Hepatocyte (in vitro differentiated cells): ENCODE measurements at regions not wholly inside any gene's neighbourhood (a gene's known extent, or its start where the extent isn't known, plus 50 kb on each side); places are given as distances from the start of the nearest gene placed in this dataset.

Source experiments
- DNase-seq: peaks from one replicate; pipeline ENCODE4 v3.0.0-alpha.2; 2016; ENCODE audit warnings: low spot score
- H2AFZ ChIP-seq: fragments of 200-600 bp; sonication (generic); 2 replicates; pipeline ENCODE4 v1.6.0; 2016; ENCODE audit warnings: antibody characterized with exemption, mild to moderate bottlenecking
- H3K27ac ChIP-seq: fragments of 200-600 bp; sonication (generic); 2 replicates; pipeline ENCODE4 v1.5.1; 2016; ENCODE audit warnings: mild to moderate bottlenecking
- H3K27me3 ChIP-seq: fragments of 200-600 bp; sonication (generic); 2 replicates; pipeline ENCODE4 v1.6.1; 2016
- H3K36me3 ChIP-seq: fragments of 200-600 bp; sonication (generic); replicated peaks from 2 replicates; pipeline ENCODE4 v1.5.1; 2016; ENCODE audit warnings: low read depth; ENCODE audit not compliant: insufficient read depth
- H3K4me1 ChIP-seq: fragments of 200-600 bp; sonication (generic); 2 replicates; pipeline ENCODE4 v1.5.1; 2016; ENCODE audit warnings: mild to moderate bottlenecking, moderate library complexity; ENCODE audit not compliant: insufficient read depth
- H3K4me2 ChIP-seq: fragments of 200-600 bp; sonication (generic); 2 replicates; pipeline ENCODE4 v1.6.0; 2016
- H3K4me3 ChIP-seq: fragments of 200-600 bp; sonication (generic); 2 replicates; pipeline ENCODE4 v1.5.1; 2016; ENCODE audit warnings: mild to moderate bottlenecking
- H3K79me2 ChIP-seq: fragments of 200-600 bp; sonication (generic); 2 replicates; pipeline ENCODE4 v1.6.0; 2017; ENCODE audit warnings: mild to moderate bottlenecking
- H3K9me2 ChIP-seq: fragments of 200-600 bp; sonication (generic); replicated peaks from 2 replicates; pipeline ENCODE4 v1.6.0; 2017; ENCODE audit warnings: mild to moderate bottlenecking; ENCODE audit not compliant: insufficient read depth
- H3K9me3 ChIP-seq: fragments of 200-600 bp; sonication (generic); 2 replicates; pipeline ENCODE4 v1.5.1; 2016; ENCODE audit warnings: low read depth, mild to moderate bottlenecking
- H4K20me1 ChIP-seq: fragments of 200-600 bp; sonication (generic); 2 replicates; pipeline ENCODE4 v1.6.0; 2016; ENCODE audit warnings: mild to moderate bottlenecking; ENCODE audit not compliant: insufficient read depth, poor library complexity, severe bottlenecking
- EZH2 ChIP-seq: fragments of 200-600 bp; sonication (generic); IDR thresholded peaks from 2 replicates; pipeline ENCODE4 v1.6.1; 2016; ENCODE audit warnings: antibody characterized with exemption, mild to moderate bottlenecking, borderline replicate concordance
- EZH2phosphoT487 ChIP-seq: fragments of 200-600 bp; sonication (generic); IDR thresholded peaks from one replicate; pipeline ENCODE4 v1.6.1; 2018; ENCODE audit warnings: antibody characterized with exemption, mild to moderate bottlenecking, low read depth, moderate library complexity; ENCODE audit not compliant: unreplicated experiment, severe bottlenecking
- WGBS: methylation state at CpG from one replicate; pipeline ENCODE4 v1.1.6; 2016; ENCODE audit warnings: low lambda C conversion rate; ENCODE audit errors: missing lambda C conversion rate; 5-methylcytosine and 5-hydroxymethylcytosine counted together
- TF ChIP-seq, protein P1 (sequence below): fragments of 200-600 bp; sonication (generic); IDR thresholded peaks from 2 replicates; pipeline ENCODE4 v1.5.1; 2016; ENCODE audit warnings: antibody characterized with exemption, mild to moderate bottlenecking; ENCODE audit not compliant: poor library complexity

DNA sequence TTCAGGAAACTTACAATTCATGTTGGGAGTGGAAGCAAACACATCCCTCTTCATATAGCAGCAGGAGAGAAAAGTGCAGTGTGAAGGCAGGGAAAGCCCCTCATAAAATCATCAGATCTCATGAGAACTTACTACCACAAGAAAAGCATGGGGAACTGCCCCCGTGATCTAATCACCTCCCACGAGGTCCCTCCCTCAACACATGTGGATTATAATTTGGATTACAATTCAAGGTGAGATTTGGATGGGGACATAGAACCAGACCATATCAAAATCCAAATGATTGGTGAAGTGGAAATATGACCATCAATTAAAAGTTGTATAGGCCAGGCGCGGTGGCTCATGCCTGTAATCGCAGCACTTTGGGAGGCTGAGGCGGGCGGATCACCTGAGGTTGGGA lies 1268.0 kb downstream of the JRKL start:
- no peak for DNase-seq
- Histone ChIP-seq H3K27me3 (no peaks in the 10 kb centered on the region), H3K36me3 (no peaks in the 10 kb centered on the region), H3K9me2 (no peaks in the 10 kb centered on the region), H2AFZ (no peak overlapping the region), H3K27ac (no peak overlapping the region), H3K4me1 (no peaks in the 10 kb centered on the region), H3K79me2 (no peaks in the 10 kb centered on the region), H4K20me1 (no peaks in the 10 kb centered on the region), H3K4me2 (no peak overlapping the region), H3K4me3 (no peak overlapping the region), H3K9me3 (no peaks in the 10 kb centered on the region)
- TF ChIP-seq EZH2phosphoT487: no peak
- no peak for TF ChIP-seq EZH2
- TF ChIP-seq, protein P1, sequence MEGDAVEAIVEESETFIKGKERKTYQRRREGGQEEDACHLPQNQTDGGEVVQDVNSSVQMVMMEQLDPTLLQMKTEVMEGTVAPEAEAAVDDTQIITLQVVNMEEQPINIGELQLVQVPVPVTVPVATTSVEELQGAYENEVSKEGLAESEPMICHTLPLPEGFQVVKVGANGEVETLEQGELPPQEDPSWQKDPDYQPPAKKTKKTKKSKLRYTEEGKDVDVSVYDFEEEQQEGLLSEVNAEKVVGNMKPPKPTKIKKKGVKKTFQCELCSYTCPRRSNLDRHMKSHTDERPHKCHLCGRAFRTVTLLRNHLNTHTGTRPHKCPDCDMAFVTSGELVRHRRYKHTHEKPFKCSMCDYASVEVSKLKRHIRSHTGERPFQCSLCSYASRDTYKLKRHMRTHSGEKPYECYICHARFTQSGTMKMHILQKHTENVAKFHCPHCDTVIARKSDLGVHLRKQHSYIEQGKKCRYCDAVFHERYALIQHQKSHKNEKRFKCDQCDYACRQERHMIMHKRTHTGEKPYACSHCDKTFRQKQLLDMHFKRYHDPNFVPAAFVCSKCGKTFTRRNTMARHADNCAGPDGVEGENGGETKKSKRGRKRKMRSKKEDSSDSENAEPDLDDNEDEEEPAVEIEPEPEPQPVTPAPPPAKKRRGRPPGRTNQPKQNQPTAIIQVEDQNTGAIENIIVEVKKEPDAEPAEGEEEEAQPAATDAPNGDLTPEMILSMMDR: no peak
- 79% methylated on average over 7 of the region's 7 CpGs for WGBS

DNA sequence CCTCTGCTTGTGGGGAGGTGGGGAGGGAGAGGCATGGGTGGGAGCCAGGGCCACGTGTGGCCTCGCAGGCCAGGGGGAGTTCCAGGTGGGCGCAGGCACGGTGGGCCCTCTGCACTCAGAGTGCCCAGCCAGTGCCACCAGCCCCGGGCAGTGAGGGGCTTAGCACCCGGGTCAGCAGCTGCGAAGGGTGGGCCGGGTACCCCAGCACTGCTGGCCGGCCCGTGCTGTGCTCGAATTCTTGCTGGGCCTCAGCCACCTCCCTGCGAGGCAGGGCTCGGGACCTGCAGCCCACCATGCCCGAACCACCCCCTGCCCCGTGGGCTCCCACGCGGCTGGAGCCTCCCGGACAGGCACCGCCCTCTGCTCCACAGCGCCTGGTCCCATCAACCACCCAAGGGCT lies 1277.2 kb downstream of the JRKL start:
- Histone ChIP-seq H3K79me2 (no peaks in the 10 kb centered on the region), H3K27ac (no peak overlapping the region), H3K4me2 (no peak overlapping the region), H4K20me1 (no peaks in the 10 kb centered on the region), H3K4me1 (no peaks in the 10 kb centered on the region), H2AFZ (no peak overlapping the region), H3K27me3 (no peaks in the 10 kb centered on the region), H3K9me3 (no peaks in the 10 kb centered on the region), H3K4me3 (no peak overlapping the region), H3K36me3 (no peaks in the 10 kb centered on the region), H3K9me2 (no peaks in the 10 kb centered on the region)
- no peak for DNase-seq
- TF ChIP-seq EZH2phosphoT487 (no peak), EZH2 (no peak)
- TF ChIP-seq, protein P1: no peak
- 95% methylated on average over 14 of the region's 20 CpGs for WGBS

DNA sequence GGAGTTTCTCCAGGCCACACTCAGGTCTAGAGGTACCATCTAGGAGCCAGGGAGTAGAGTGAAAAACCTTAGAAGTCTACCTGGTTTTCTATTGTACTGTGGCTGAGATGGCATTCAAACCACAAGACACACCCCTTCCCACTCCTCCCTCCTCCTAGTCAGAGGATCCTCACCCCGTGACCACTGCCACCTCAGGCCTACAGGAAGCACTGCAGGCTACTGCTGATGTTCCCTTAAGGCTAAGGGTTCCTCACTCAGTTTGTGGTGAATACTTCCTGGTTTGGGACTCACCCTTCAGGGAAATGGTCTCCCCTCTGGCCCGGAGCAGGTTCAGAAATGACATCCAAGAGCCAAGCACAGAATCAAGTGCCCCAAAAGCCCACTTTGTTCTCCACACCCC lies 1293.9 kb downstream of the JRKL start:
- Histone ChIP-seq H3K36me3 (no peaks in the 10 kb centered on the region), H3K79me2 (no peaks in the 10 kb centered on the region), H3K9me2 (no peaks in the 10 kb centered on the region), H3K4me3 (no peak overlapping the region), H3K4me1 (no peaks in the 10 kb centered on the region), H3K27ac (no peak overlapping the region), H3K9me3 (no peaks in the 10 kb centered on the region), H4K20me1 (no peaks in the 10 kb centered on the region), H3K4me2 (no peak overlapping the region), H2AFZ (no peak overlapping the region), H3K27me3 (no peaks in the 10 kb centered on the region)
- 81% methylated on average over 2 of the region's 2 CpGs for WGBS
- DNase-seq: peak; percentile 18
- TF ChIP-seq EZH2phosphoT487 (no peak), EZH2 (no peak)
- TF ChIP-seq, protein P1: no peak
